Mesenteric fat pad (tissue), 1 donor: ENCODE measurements at regions not wholly inside any gene's neighbourhood (a gene's known extent, or its start where the extent isn't known, plus 50 kb on each side); places are given as distances from the start of the nearest gene placed in this dataset.

ENCODE experiments used
- DNase-seq: peaks from one replicate; pipeline ENCODE4 v3.0.0-alpha.2; 2020; ENCODE audit warnings: low spot score
- donor health status: DM: yes; HTN: yes; CAD: no.

DNA sequence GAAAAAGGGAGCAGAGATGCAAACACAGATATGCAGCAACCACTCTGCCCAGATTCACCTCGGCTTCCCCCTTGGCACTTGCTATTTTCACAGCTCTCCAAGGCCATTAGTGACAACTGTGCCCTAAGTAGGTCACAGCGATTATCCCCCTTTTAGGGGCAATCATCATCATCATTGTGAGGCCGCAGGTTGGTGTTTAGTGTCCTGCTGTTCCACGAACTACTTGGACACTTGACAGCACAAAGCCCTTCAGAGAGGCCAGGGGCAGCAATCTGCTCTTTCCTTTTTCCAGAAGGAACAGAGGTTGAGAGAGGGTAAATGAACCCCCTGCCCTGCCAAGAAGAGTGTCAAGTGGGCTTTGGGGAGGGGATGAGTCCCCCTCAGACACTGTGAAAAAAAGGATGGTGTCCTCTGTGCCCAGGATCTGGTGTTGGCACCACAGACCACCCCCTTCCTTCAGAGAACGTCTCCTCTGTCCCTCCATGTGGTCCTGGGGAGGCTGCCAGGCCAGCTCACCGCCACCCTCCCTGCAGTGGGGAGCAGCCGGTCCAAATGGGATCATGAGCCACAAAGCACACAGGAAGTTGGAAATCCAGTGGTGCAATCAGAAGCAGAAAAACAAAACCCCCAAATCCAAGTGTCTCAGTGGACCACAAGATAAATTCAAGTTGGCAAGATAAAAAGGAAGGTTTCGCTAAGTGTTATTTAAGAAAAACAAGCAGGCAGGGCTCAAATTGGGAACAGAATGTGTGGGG lies 78.4 kb upstream of the MED9 start:
- no peak for DNase-seq

DNA sequence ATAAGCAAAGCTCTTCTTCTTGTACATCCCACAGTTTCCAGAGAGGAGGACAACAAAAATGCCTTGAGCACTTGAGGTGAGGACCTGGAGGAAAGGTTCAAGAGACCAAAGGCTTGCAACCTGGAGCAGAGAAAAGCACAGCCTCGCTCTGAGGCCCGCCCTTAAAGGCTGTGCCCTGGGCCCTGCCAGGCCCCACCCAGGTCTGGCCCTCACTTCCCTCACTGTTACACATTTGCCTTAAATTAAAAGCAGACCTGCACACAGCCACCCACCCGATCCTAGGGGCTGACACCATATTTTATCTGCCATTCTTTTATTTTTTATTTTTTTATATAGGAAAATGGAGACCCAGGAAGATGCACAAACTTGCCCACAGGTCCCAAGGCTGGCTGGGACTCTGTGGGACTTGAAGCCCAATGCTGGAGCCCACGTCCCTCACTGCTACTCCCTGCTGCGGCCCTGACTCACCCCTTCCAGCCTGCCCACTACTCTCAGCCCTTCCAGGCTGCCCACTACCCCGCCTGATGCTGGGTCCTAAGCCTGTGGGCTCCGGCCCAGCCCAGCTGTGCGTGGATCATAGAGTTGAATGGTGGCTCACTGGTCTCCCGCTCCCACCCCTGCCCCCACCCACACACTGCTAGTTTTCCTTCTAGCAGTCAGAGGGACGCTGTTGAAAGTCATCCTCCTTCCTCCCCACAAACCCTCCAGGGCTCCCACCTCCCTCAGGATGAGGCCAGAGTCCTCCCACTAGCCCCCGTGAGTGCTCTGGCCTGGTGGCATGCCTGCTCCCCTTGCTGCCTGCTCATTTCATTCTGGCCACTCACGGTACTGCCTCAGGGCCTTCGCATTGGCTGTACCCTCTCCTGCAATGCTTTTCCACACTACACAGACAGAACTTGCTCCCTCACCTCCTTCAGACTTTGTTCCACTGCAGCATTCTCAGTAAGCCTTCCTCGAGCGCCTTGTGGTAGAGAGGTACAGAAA lies 77.6 kb upstream of the MED9 start:
- no peak for DNase-seq

GRCh38 chr17:17400070-17400469 lies 76.7 kb upstream of the MED9 start:
- no peak for DNase-seq

- no peak for DNase-seq
Observed at GRCh38 chr17:17400566-17401184, 76.1 kb upstream of the MED9 start.

DNA sequence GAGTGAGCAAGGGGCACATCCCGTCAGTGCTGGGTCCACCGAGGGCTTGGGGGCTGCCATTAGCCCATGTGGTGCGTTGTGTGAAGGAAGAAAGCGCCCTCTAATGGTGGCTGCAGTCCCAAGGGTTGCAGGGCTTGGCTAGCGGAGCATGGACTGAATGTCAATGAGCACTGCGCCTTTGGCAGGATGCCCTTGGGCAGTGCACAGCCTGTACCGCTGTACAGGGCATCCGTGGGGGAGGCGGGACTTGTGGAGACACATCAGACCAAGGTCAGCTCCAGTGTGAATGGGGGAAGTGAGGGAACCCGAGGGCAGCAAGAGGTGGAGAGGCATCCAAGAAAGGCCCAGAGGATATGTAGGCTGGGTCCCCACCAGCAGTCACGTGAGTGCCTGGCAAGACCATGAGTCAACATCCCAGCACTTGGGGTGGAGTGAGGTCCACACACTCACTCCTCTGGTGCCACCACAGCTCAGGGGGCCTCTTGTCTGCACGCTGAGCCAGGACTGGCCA lies 75.5 kb upstream of the MED9 start:
- no peak for DNase-seq

- no peak for DNase-seq
Observed at GRCh38 chr17:17402558-17402957, 74.2 kb upstream of the MED9 start.

DNA sequence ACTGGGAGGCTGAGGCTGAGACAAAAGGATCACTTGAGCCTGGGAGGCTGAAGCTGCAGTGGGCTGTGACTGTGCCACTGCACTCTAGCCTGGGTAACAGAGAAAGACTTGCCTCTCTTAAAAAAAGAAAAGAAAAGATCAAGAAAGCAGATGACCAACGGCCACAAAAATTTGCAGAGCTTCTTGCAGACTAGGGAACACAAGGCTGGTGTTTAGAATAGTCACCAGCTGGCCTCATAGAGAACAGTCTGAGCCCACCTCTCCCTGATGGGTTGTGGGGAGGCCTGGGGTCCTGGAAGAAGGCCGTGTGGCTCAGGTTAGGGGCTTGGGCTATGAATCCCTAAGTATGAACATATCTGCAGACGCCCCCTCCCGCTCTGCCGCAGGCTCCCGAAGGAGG lies 73.7 kb upstream of the MED9 start:
- no peak for DNase-seq

- no peak for DNase-seq
Observed at GRCh38 chr17:17403899-17404576, 72.8 kb upstream of the MED9 start.

GRCh38 chr17:17405673-17406072 lies 71.1 kb upstream of the MED9 start:
- no peak for DNase-seq

- DNase-seq, result no peak
Observed at GRCh38 chr17:17406225-17406624, 70.6 kb upstream of the MED9 start.

DNA sequence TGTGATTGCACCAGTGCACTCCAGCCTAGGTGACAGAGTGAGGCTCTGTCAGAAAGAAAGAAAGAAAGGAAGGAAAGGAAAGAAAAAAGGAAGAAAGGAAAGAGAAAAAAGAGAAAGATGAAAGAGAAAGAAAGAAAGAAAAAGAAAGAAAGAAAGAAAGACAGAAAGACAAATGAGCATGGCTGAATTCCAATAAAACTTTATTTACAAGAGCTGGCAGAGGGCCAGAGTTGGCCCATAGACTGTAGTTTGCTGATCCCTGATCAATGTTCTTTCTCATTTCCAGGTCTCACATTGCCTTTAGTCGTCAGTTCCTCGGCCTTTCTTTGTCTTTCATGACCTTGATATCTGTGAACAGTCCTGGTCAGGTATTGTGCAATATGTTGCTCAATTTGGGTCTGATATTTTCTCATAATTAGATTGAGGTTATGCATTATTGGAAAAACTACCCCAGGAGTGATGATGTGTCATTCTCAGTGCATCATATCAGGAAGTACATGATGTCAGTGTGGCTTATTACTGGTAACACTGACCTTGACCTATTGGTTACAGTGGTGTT lies 68.5 kb upstream of the MED9 start:
- no peak for DNase-seq

DNA sequence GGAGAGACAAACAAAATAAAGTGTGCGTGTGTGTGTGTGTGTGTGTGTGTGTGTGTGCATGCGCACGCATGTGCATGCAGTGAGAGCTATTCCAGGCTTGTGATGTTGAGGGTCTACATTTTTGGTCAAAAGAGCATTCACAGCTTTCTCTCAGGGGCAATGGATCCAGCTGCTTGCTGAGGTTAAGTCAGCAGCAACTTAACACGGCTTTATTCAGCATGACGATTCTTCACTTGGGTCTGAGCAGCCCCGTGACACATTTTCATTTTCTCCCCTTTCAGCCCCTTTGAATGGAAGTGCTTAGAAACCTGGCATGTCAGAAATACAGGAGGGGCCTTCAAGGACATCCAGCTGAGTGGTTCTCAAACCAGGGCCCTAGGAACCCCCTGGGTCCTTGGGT lies 66.4 kb upstream of the MED9 start:
- no peak for DNase-seq

DNA sequence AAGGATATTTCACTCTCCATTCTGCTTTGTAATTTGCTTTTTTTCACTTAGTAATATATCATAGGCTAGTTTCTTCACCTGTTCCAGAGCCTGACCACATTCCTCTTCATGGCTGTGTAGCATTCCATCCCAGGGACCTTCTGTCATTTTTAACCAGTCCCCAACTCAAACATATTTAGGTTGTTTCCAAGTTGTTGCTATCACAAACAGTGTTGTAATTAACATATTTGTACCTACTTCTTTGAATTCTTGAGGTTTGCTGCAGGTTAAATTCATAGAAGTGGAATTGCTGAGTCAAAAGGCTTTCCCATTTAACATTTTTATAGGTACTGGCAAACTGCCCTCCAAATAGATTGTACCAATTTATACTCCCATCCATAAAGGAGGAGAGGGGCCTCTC lies 65.1 kb upstream of the MED9 start:
- no peak for DNase-seq

DNA sequence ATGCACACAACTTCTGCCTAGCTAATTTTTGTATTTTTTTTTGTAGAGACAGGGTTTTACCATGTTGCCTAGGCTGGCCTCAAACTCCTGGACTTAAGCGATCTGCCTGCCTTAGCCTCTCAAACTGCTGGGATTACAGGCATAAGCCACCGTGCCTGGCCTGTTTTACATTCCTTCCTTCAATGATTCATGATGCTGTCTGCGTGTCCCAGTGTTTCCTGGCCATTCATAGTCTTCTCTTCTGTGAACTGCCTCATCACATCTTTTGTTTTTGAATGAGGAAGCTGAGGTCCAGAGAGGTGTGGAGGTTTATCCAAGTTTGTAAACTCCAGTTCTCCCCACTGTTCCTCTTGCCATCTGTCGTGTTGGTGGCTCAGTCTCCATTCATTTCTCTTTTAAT lies 64.5 kb upstream of the MED9 start:
- no peak for DNase-seq

DNA sequence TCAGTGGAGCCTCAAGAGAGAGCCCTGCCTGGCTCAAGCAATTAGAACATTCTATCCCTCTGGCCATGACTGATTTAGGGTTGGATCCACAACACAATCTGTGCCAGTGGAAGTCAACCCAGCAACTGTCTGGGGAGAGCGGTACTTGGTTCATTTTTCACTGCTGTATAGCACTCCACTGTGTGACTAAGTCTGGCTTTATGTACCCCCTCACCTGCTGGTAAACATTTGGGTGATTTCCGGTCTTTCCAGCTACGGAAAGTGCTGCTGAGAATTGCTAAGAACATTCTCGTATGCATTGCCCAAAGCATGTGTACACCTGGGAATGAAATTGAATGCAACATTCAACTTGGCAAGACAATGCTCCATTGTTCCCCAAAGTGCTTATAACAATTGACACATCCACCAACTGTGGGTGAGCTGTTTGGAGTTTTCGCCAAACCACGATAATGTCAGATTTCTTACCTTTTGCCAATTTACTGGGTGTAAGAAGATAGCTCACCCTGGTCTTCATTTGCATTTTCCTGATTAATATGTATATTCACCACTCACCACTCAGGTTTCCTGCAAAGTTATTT lies 63.5 kb upstream of the MED9 start:
- no peak for DNase-seq

- no peak for DNase-seq
Observed at GRCh38 chr17:17413821-17414220, 63.0 kb upstream of the MED9 start.

DNA sequence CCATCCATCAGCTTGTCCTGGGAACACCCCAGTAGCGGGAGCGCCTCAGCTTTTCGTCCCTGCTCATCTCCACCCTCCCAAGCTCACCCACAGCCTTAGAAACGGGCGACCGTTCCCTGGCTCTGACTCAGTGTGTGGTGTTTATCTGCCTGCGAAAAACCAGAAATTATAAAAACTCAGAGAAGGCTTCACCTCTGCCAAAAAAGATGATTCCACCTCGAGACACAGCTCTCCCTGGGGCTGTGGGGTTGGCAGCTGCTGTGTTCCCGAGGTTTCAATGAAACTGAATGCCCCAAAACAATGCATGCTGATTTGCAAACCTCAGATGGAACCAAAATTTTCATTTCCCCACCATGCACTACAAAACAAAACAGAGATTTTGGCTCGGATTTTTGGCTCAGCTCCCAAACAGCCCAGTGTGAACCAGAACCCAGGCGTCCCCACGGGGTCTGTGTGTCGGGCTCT lies 62.4 kb upstream of the MED9 start:
- peak; percentile 64 for DNase-seq

GRCh38 chr17:17415006-17415405 lies 61.8 kb upstream of the MED9 start:
- no peak for DNase-seq

DNA sequence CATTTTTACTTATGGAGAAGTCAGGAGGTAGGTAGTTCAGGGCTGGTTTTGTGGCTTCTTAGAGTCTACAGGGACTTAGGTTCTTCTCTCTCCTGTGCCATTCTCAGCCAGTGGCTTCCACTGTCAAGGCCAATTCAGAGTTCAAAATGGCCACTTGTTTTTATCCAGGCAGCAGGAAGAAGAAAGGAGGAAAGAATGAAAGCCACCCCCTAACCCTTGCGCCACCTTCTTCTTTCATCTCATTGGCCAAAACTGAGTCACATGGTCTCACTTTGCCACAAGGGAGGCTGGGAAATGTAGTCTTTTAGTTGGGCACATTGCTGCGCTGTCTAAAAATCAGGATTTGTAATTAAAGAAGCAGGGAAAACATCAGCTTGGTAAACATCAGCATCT lies 60.8 kb upstream of the MED9 start:
- DNase-seq, result no peak
